ENCODE measurements at regions not wholly inside any gene's neighbourhood (a gene's known extent, or its start where the extent isn't known, plus 50 kb on each side); places are given as distances from the start of the nearest gene placed in this dataset.

DNA sequence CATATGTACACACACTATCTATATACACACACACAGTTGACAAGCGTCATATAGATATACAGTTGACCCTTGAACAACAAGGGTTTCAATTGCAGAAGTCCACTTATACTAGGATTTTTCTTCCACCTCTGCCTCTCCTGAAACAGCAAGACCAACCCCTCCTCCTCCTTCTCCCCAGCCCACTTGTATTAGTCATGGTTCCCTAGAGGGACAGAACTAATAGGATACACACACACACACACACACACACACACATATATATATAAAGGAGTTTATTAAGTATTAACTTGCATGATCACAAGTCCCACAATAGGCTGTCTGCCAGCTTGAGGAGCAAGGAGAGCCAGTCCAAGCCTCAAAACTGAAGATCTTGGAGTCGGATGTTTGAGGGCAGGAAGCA is 92.9 kb downstream of the DHCR7 start:
- Histone ChIP-seq H3K9ac (ENCODE audit: low read length) (no peak overlapping the region), H2AFZ (ENCODE audit: low read length) (no peak overlapping the region), H3K9me3 (ENCODE audit: low read length) (no peaks in the 10 kb centered on the region), H3K27me3 (ENCODE audit: insufficient read depth, low read length) (no peaks in the 10 kb centered on the region), H3F3A (ENCODE audit: insufficient read depth, low read length) (no peaks in the 10 kb centered on the region), H3K79me2 (ENCODE audit: insufficient read depth, low read length) (no peaks in the 10 kb centered on the region), H3K4me1 (ENCODE audit: insufficient read depth, low read length, severe bottlenecking) (no peaks in the 10 kb centered on the region), H3K27ac (ENCODE audit: low read depth, low read length, poor library complexity, severe bottlenecking) (no peak overlapping the region), H3K4me3 (ENCODE audit: low read depth, low read length, poor library complexity, severe bottlenecking) (no peak overlapping the region), H4K20me1 (ENCODE audit: insufficient read depth, low read length) (no peaks in the 10 kb centered on the region), H3K9me2 (ENCODE audit: low read depth, low read length) (no peaks in the 10 kb centered on the region), H3K4me2 (ENCODE audit: low read length) (no peak overlapping the region), H3K36me3 (ENCODE audit: insufficient read depth, low read length) (no peaks in the 10 kb centered on the region)
- TF ChIP-seq CTCF (IDR thresholded peaks at IDR 0.05; ENCODE audit: low read length), result no peak
- no peak for TF ChIP-seq EZH2 (IDR thresholded peaks at IDR 0.05; ENCODE audit: borderline replicate concordance, low read length)

GRCh38 chr11:71354394-71355105 is 93.6 kb downstream of the DHCR7 start:
- Histone ChIP-seq H4K20me1 (ENCODE audit: insufficient read depth, low read length) (no peaks in the 10 kb centered on the region), H3K9me2 (ENCODE audit: low read depth, low read length) (no peaks in the 10 kb centered on the region), H3K27me3 (ENCODE audit: insufficient read depth, low read length) (no peaks in the 10 kb centered on the region), H2AFZ (ENCODE audit: low read length) (no peak overlapping the region), H3K9ac (ENCODE audit: low read length) (no peak overlapping the region), H3K9me3 (ENCODE audit: low read length) (no peaks in the 10 kb centered on the region), H3F3A (ENCODE audit: insufficient read depth, low read length) (no peaks in the 10 kb centered on the region), H3K4me3 (ENCODE audit: low read depth, low read length, poor library complexity, severe bottlenecking) (no peak overlapping the region), H3K4me1 (ENCODE audit: insufficient read depth, low read length, severe bottlenecking) (no peaks in the 10 kb centered on the region), H3K27ac (ENCODE audit: low read depth, low read length, poor library complexity, severe bottlenecking) (no peak overlapping the region), H3K4me2 (ENCODE audit: low read length) (no peak overlapping the region), H3K79me2 (ENCODE audit: insufficient read depth, low read length) (no peaks in the 10 kb centered on the region), H3K36me3 (ENCODE audit: insufficient read depth, low read length) (no peaks in the 10 kb centered on the region)
- TF ChIP-seq EZH2 (IDR thresholded peaks at IDR 0.05; ENCODE audit: borderline replicate concordance, low read length) (no peak), CTCF (IDR thresholded peaks at IDR 0.05; ENCODE audit: low read length) (no peak)

GRCh38 chr11:71352748-71353147 is 95.4 kb downstream of the DHCR7 start:
- Histone ChIP-seq H4K20me1 (ENCODE audit: insufficient read depth, low read length) (no peaks in the 10 kb centered on the region), H3K27me3 (ENCODE audit: insufficient read depth, low read length) (no peaks in the 10 kb centered on the region), H3K79me2 (ENCODE audit: insufficient read depth, low read length) (no peaks in the 10 kb centered on the region), H3F3A (ENCODE audit: insufficient read depth, low read length) (no peaks in the 10 kb centered on the region), H2AFZ (ENCODE audit: low read length) (no peak overlapping the region), H3K36me3 (ENCODE audit: insufficient read depth, low read length) (no peaks in the 10 kb centered on the region), H3K9me3 (ENCODE audit: low read length) (no peaks in the 10 kb centered on the region), H3K9ac (ENCODE audit: low read length) (no peak overlapping the region), H3K4me1 (ENCODE audit: insufficient read depth, low read length, severe bottlenecking) (no peaks in the 10 kb centered on the region), H3K9me2 (ENCODE audit: low read depth, low read length) (no peaks in the 10 kb centered on the region), H3K27ac (ENCODE audit: low read depth, low read length, poor library complexity, severe bottlenecking) (no peak overlapping the region), H3K4me3 (ENCODE audit: low read depth, low read length, poor library complexity, severe bottlenecking) (no peak overlapping the region), H3K4me2 (ENCODE audit: low read length) (no peak overlapping the region)
- TF ChIP-seq CTCF (IDR thresholded peaks at IDR 0.05; ENCODE audit: low read length) (no peak), EZH2 (IDR thresholded peaks at IDR 0.05; ENCODE audit: borderline replicate concordance, low read length) (no peak)
